Eye (tissue), 1 donor: ENCODE measurements at regions not wholly inside any gene's neighbourhood (a gene's known extent, or its start where the extent isn't known, plus 50 kb on each side); places are given as distances from the start of the nearest gene placed in this dataset.

Experiments
- DNase-seq: peaks from one replicate; pipeline ENCODE4 v3.0.0-alpha.2; 2015

GRCh38 chr1:71170925-71171324 lies 90.1 kb upstream of the ZRANB2 start:
- DNase-seq, result no peak

GRCh38 chr1:71167505-71167904 lies 86.7 kb upstream of the ZRANB2 start:
- peak; percentile 17 for DNase-seq

GRCh38 chr1:71166178-71167173 lies 85.6 kb upstream of the ZRANB2 start:
- no peak for DNase-seq

DNA sequence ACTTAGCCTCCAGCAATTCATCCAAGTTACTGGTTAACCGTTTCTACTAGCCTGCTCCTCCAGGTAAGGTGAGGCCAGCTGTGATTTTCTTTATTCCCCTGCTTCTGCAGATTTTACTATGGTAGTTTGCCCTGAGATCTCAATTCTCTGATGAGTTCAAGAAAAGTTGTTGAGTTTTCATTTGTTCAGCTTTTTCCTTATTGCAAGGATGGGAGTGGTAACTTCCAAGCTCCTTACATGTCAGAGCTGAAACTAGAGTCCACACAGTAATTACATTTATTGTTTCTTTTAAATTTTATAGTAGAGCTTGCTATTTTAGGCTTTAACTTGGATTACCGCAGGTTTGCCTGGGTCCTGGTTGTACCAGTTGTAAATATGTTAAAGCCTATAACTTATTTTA lies 76.9 kb upstream of the ZRANB2 start:
- no peak for DNase-seq

DNA sequence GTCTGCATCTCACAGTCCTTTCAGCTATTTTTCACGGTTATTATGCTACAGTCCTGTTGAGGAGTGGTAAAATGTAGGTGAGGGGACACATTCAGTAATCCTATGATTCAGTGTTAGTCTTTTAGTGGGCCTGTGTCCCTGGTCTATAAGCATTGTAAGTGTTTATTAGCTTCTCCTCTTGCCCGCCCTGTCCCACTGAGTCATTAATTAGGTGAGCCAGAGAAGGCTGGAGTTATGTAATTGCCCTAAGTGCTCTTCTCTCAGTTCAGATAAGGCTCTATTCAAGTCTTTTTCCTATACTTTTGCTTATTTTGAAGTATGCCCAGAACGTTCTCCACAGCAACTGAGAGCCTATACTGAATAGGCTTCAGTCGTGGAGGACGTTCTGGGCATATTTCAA lies 76.3 kb upstream of the ZRANB2 start:
- no peak for DNase-seq

GRCh38 chr1:71156590-71156989 lies 75.8 kb upstream of the ZRANB2 start:
- DNase-seq, result no peak

DNA sequence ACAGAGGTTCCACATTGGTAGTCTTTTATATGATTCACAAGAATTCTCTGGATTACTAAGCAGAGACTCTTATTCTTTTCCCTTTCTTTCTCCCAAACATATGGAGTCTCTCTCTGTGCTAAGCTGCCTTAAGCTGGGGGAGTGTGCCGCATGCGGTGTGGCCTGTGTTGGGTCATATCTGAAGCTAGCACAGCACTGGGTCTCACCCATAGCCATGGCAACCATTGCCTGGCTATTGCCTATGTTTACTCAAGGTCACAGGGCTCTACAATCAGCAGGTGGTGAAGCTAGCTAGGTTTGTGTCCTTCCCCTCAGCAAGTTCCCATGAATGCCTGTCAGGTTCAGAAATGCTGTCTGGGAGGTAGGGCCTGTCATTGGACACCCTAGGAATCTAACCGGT lies 73.6 kb upstream of the ZRANB2 start:
- no peak for DNase-seq

DNA sequence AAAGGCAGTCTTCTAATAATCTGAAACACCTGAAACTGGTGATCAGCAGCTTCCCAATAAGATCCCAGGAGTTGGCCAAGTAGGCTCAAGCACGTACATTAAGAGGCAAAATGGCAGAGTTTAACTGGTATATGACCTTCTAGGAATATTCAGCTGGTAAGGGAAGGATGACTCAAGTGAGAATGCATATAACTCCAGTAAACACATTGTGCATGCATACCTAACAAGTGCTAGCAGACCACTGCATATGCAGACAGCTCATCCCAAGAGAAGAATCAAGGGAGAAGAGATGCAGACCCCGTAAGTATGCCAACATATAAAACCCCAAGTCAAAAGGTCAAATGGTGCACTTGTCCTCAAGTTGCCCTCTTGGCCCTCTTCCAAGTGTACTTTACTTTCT lies 73.0 kb upstream of the ZRANB2 start:
- no peak for DNase-seq

DNA sequence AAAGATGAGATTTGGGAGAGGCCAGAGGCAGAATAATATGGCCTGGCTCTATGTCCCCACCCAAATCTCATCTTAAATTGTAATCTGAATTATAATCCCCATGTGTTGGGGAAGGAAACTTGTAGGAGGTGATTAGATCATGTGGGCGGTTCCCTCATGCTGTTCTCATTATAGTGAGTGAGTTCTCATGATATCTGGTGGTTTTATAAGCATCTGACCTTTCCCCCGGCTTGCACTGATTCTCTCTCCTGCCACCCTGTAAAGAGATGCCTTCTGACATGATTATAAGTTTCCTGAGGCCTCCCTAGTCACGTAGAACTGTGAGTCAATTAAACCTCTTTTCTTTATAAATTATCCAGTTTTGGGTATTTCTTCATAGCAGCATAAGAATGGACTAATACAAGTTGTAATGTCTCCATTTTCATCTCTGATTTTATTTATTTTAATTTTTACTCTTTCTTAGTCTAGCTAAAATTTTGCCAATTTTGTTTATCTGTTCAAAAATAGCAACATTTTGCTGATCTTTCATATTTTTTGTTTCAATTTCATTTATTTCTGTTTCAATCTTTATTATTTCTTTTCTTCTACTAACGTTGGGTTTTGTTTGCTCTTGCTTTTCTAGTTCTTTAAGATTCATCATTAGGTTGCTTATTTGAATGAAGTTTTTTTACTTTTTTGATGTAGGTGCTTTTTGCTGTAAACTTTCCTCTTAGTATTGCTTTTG lies 67.0 kb upstream of the ZRANB2 start:
- DNase-seq, result no peak

DNA sequence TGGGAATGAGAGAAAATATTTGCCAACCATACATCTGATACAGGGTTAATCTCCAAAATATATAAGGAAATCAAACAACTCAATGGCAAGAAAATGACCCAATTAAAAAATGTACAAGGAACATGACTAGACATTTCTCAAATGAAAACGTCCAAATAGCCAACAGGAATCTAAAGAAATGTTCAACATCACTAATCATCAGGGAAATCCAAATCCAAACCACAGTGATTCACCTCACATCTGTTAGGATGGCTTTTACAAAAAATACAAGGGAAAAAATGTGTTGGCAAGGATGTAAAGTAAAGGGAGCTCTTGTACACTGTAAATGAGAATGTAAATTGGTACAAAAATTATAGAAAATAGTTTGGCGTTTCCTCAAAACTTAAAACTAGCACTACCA lies 54.7 kb upstream of the ZRANB2 start:
- DNase-seq, result no peak
